ENCODE measurements at regions not wholly inside any gene's neighbourhood (a gene's known extent, or its start where the extent isn't known, plus 50 kb on each side); places are given as distances from the start of the nearest gene placed in this dataset.

DNA sequence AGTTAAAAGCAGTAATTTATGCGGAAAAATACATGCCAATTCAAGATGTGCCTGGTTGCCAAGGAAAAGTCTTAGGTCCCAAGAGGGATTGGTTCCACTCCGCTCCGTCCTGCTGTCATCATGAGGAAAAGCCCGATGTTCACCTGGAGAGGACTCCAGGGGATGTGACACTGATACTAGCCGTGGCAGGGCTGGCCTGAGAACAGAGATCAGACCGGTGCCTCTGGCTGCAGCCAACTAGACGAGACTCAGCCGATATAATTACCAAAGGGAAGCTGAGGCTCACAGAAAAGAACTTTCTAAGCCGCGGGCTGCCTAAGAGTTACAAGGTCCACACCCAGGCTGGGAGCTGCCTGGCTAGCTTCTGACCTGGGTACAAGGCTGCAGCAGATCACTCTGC lies 81.3 kb upstream of the UNC5B start:
- Histone ChIP-seq H3K9me3 (ENCODE audit: control insufficient read depth, low read depth, low read length) (no peaks in the 10 kb centered on the region), H3K36me3 (ENCODE audit: control insufficient read depth in 2 of 2, extremely low read depth in 1 of 2, insufficient read depth in 2 of 2, low read length in 2 of 2) (no peaks in the 10 kb centered on the region), H4K20me1 (ENCODE audit: control insufficient read depth, extremely low read depth, insufficient read depth, low read length) (no peaks in the 10 kb centered on the region), H3K9ac (ENCODE audit: control insufficient read depth, extremely low read depth, insufficient read depth, low read length) (no peak overlapping the region), H3K4me1 (ENCODE audit: control insufficient read depth, extremely low read depth, insufficient read depth, low read length) (no peaks in the 10 kb centered on the region), H3K4me2 (ENCODE audit: control insufficient read depth, extremely low read depth, insufficient read depth, low read depth, low read length) (no peak overlapping the region), H3K27ac (ENCODE audit: control insufficient read depth, insufficient read depth, low read length) (no peak overlapping the region), H3K79me2 (ENCODE audit: control insufficient read depth, insufficient read depth, low read length) (no peaks in the 10 kb centered on the region), H2AFZ (ENCODE audit: control insufficient read depth, low read length) (no peak overlapping the region), H3K9me1 (ENCODE audit: control insufficient read depth, extremely low read depth, insufficient read depth, low read length) (no peaks in the 10 kb centered on the region), H3K4me3 (ENCODE audit: control insufficient read depth in 2 of 3, extremely low read depth in 1 of 3, insufficient read depth in 2 of 3, low read depth in 1 of 3, low read length in 3 of 3) (no peak overlapping the region), H3K27me3 (ENCODE audit: control insufficient read depth, extremely low read depth, insufficient read depth, low read length) (peaks cover 23% of the 10 kb centered on the region)
- DNase-seq (ENCODE audit: low read depth, low spot score) (no peak), FAIRE-seq (no peak)
- TF ChIP-seq, protein P1, sequence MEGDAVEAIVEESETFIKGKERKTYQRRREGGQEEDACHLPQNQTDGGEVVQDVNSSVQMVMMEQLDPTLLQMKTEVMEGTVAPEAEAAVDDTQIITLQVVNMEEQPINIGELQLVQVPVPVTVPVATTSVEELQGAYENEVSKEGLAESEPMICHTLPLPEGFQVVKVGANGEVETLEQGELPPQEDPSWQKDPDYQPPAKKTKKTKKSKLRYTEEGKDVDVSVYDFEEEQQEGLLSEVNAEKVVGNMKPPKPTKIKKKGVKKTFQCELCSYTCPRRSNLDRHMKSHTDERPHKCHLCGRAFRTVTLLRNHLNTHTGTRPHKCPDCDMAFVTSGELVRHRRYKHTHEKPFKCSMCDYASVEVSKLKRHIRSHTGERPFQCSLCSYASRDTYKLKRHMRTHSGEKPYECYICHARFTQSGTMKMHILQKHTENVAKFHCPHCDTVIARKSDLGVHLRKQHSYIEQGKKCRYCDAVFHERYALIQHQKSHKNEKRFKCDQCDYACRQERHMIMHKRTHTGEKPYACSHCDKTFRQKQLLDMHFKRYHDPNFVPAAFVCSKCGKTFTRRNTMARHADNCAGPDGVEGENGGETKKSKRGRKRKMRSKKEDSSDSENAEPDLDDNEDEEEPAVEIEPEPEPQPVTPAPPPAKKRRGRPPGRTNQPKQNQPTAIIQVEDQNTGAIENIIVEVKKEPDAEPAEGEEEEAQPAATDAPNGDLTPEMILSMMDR (optimal IDR thresholded peaks at IDR 0.05 in 1 of 3, IDR thresholded peaks at IDR 0.05 in 1 of 3, conservative IDR thresholded peaks at IDR 0.05 in 1 of 3; ENCODE audit: extremely low read depth in 1 of 3, insufficient read depth in 2 of 3, low read length in 3 of 3): no peak
- no peak for TF ChIP-seq EZH2 (IDR thresholded peaks at IDR 0.05; ENCODE audit: low read length)
- dilution Hi-C loops (cut with MboI; ENCODE audit: extremely low pct_ligation_motif_present, low sequenced_read_pairs): no loop called here

DNA sequence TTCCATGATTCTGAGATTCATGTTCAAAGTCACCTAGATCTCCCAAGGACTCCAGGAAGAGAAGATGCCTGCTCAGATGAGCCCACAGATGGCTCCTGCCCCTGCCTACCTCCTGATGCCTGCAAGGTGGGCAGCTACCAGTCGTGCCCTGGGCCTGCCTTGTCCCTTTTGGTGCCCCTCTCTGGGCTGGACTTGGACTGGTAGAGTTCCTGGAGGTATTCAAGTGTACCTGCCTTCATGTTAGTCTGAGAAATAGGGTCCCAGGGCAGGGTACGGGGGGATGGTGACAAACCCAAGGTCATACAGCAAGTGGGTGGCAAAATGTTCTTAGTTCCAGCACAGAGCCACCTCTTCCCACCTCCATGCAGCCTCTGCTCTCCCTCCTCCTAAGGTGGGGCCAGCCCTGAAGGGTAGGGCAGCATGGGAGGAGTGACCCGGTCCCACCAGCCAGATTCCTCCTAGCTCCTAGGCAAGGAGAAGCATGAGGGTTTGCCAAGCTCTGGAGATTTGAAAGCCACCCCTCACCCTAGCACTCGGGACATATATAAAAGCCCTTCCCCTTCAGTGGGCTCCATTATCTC lies 80.8 kb upstream of the UNC5B start:
- H3K4me1 ChIP-seq (ENCODE audit: control insufficient read depth, extremely low read depth, insufficient read depth, low read length): no peaks in the 10 kb centered on the region
- dilution Hi-C loops (cut with MboI; ENCODE audit: extremely low pct_ligation_motif_present, low sequenced_read_pairs): no loop called here
- H3K27ac ChIP-seq (ENCODE audit: control insufficient read depth, insufficient read depth, low read length): no peak overlapping the region
- FAIRE-seq: no peak
- no peak for DNase-seq (ENCODE audit: low read depth, low spot score)
- no peak overlapping the region for H3K4me3 ChIP-seq (ENCODE audit: control insufficient read depth in 2 of 3, extremely low read depth in 1 of 3, insufficient read depth in 2 of 3, low read depth in 1 of 3, low read length in 3 of 3)
- H3K9ac ChIP-seq (ENCODE audit: control insufficient read depth, extremely low read depth, insufficient read depth, low read length): no peak overlapping the region
- H3K4me2 ChIP-seq (ENCODE audit: control insufficient read depth, extremely low read depth, insufficient read depth, low read depth, low read length): no peak overlapping the region
- H3K9me3 ChIP-seq (ENCODE audit: control insufficient read depth, low read depth, low read length): no peaks in the 10 kb centered on the region
- H3K79me2 ChIP-seq (ENCODE audit: control insufficient read depth, insufficient read depth, low read length): no peaks in the 10 kb centered on the region
- H3K36me3 ChIP-seq (ENCODE audit: control insufficient read depth in 2 of 2, extremely low read depth in 1 of 2, insufficient read depth in 2 of 2, low read length in 2 of 2): no peaks in the 10 kb centered on the region
- no peaks in the 10 kb centered on the region for H3K9me1 ChIP-seq (ENCODE audit: control insufficient read depth, extremely low read depth, insufficient read depth, low read length)
- H3K27me3 ChIP-seq (ENCODE audit: control insufficient read depth, extremely low read depth, insufficient read depth, low read length): peaks cover 23% of the 10 kb centered on the region
- H4K20me1 ChIP-seq (ENCODE audit: control insufficient read depth, extremely low read depth, insufficient read depth, low read length): no peaks in the 10 kb centered on the region
- no peak overlapping the region for H2AFZ ChIP-seq (ENCODE audit: control insufficient read depth, low read length)
- TF ChIP-seq, protein P1 (optimal IDR thresholded peaks at IDR 0.05 in 1 of 3, IDR thresholded peaks at IDR 0.05 in 1 of 3, conservative IDR thresholded peaks at IDR 0.05 in 1 of 3; ENCODE audit: extremely low read depth in 1 of 3, insufficient read depth in 2 of 3, low read length in 3 of 3): no peak
- TF ChIP-seq EZH2 (IDR thresholded peaks at IDR 0.05; ENCODE audit: low read length): no peak

Data from keratinocyte (primary cell).